OCI-LY3 (cell line): ENCODE measurements at regions not wholly inside any gene's neighbourhood (a gene's known extent, or its start where the extent isn't known, plus 50 kb on each side); places are given as distances from the start of the nearest gene placed in this dataset.

Experiments
- H2AFZ ChIP-seq: fragments of 200-600, 300-600 bp; shearing (Covaris generic); 2 replicates; pipeline ENCODE4 v1.6.0; 2014; ENCODE audit warnings: antibody characterized with exemption, low read depth, low read length
- H3K27ac ChIP-seq: fragments of 200-600, 300-600 bp; sonication (generic); 2 replicates; pipeline ENCODE4 v1.5.1; 2014; ENCODE audit warnings: mild to moderate bottlenecking, low read length, moderate library complexity, mixed read lengths
- H3K27me3 ChIP-seq: fragments of 200-600, 300-600 bp; sonication (generic); 2 replicates; pipeline ENCODE4 v1.6.1; 2014; ENCODE audit warnings: low read depth, low read length, mixed read lengths
- H3K36me3 ChIP-seq: fragments of 200-600, 300-600 bp; sonication (generic); replicated peaks from 2 replicates; pipeline ENCODE3; 2014; ENCODE audit warnings: low read depth, low read length, mixed read lengths
- H3K4me1 ChIP-seq: fragments of 300-600, 200-600 bp; sonication (generic); 2 replicates; pipeline ENCODE4 v1.6.1; 2014; ENCODE audit warnings: low read length, mixed read lengths
- H3K4me2 ChIP-seq: fragments of 200-600, 300-600 bp; sonication (generic); 2 replicates; pipeline ENCODE4 v1.6.1; 2014; ENCODE audit warnings: low read length, mixed read lengths
- H3K4me3 ChIP-seq: fragments of 300-600, 200-600 bp; sonication (generic); 2 replicates; pipeline ENCODE4 v1.5.1; 2014; ENCODE audit warnings: antibody characterized with exemption, mild to moderate bottlenecking, low read length, moderate library complexity
- H3K79me2 ChIP-seq: fragments of 300-600, 200-600 bp; shearing (Covaris generic); 2 replicates; pipeline ENCODE4 v1.6.1; 2014; ENCODE audit warnings: mild to moderate bottlenecking, low read length, mixed read lengths
- H3K9ac ChIP-seq: fragments of 300-600, 200-600 bp; shearing (Covaris generic); 2 replicates; pipeline ENCODE4 v1.6.0; 2014; ENCODE audit warnings: mild to moderate bottlenecking, low read length, moderate library complexity
- H3K9me3 ChIP-seq: fragments of 200-600, 300-600 bp; shearing (Covaris generic); 2 replicates; pipeline ENCODE4 v1.6.1; 2014; ENCODE audit warnings: low read length, mixed read lengths; ENCODE audit not compliant: insufficient read depth
- H4K20me1 ChIP-seq: fragments of 200-600, 300-600 bp; sonication (generic); 2 replicates; pipeline ENCODE4 v1.6.1; 2016; ENCODE audit warnings: low read length, mixed read lengths; ENCODE audit not compliant: insufficient read depth
- CTCF ChIP-seq: fragments of 200-600, 300-600 bp; sonication (generic); IDR thresholded peaks from 2 replicates; pipeline ENCODE4 v1.5.1; 2014; ENCODE audit warnings: antibody characterized with exemption, low read length, low read depth
- EZH2phosphoT487 ChIP-seq: fragments of 200-600 bp; shearing (Covaris generic); IDR thresholded peaks from 2 replicates; pipeline ENCODE4 v1.6.1; 2018; ENCODE audit warnings: antibody characterized with exemption, mixed run types, low read depth

GRCh38 chr13:40456979-40457553 is 209.4 kb downstream of the FOXO1 start:
- H3K9me3 ChIP-seq = no peaks in the 10 kb centered on the region
- no peak overlapping the region for H3K9ac ChIP-seq
- H3K27me3 ChIP-seq = no peaks in the 10 kb centered on the region
- TF ChIP-seq EZH2phosphoT487 = no peak
- TF ChIP-seq CTCF = no peak
- no peak overlapping the region for H3K4me3 ChIP-seq
- H3K27ac ChIP-seq = no peak overlapping the region
- H3K4me2 ChIP-seq = no peak overlapping the region
- H3K79me2 ChIP-seq = no peaks in the 10 kb centered on the region
- H3K36me3 ChIP-seq = no peaks in the 10 kb centered on the region
- H4K20me1 ChIP-seq = no peaks in the 10 kb centered on the region
- peaks cover 15% of the 10 kb centered on the region for H3K4me1 ChIP-seq
- H2AFZ ChIP-seq = no peak overlapping the region

- Histone ChIP-seq H3K4me3 (no peak overlapping the region), H2AFZ (no peak overlapping the region), H3K36me3 (no peaks in the 10 kb centered on the region), H4K20me1 (no peaks in the 10 kb centered on the region), H3K9me3 (no peaks in the 10 kb centered on the region), H3K79me2 (no peaks in the 10 kb centered on the region), H3K9ac (no peak overlapping the region), H3K27ac (no peak overlapping the region), H3K4me2 (no peak overlapping the region), H3K4me1 (peaks cover 9% of the 10 kb centered on the region; the same call in 1 of the 2 replicates), H3K27me3 (no peaks in the 10 kb centered on the region)
- TF ChIP-seq EZH2phosphoT487 = no peak
- no peak for TF ChIP-seq CTCF
These were observed 208.3 kb downstream of the FOXO1 start for GRCh38 chr13:40457929-40458719.

- H4K20me1 ChIP-seq = no peaks in the 10 kb centered on the region
- TF ChIP-seq EZH2phosphoT487 (no peak), CTCF (no peak)
- H3K4me2 ChIP-seq = no peak overlapping the region
- H3K9me3 ChIP-seq = no peaks in the 10 kb centered on the region
- no peak overlapping the region for H3K9ac ChIP-seq
- peaks cover 5% of the 10 kb centered on the region; the same call in 1 of the 2 replicates for H3K4me1 ChIP-seq
- H3K4me3 ChIP-seq = no peak overlapping the region
- H3K27me3 ChIP-seq = no peaks in the 10 kb centered on the region
- H2AFZ ChIP-seq = no peak overlapping the region
- no peaks in the 10 kb centered on the region for H3K36me3 ChIP-seq
- H3K79me2 ChIP-seq = no peaks in the 10 kb centered on the region
- H3K27ac ChIP-seq = no peak overlapping the region
These were observed 207.8 kb downstream of the FOXO1 start for GRCh38 chr13:40458720-40458990.

- H3K9ac ChIP-seq = no peak overlapping the region
- peaks cover 3% of the 10 kb centered on the region; the same call in 1 of the 2 replicates for H3K27me3 ChIP-seq
- no peaks in the 10 kb centered on the region for H3K9me3 ChIP-seq
- no peak overlapping the region for H2AFZ ChIP-seq
- H3K79me2 ChIP-seq = no peaks in the 10 kb centered on the region
- no peaks in the 10 kb centered on the region for H4K20me1 ChIP-seq
- peaks cover 5% of the 10 kb centered on the region; the same call in 1 of the 2 replicates for H3K4me1 ChIP-seq
- no peaks in the 10 kb centered on the region for H3K36me3 ChIP-seq
- no peak overlapping the region for H3K4me2 ChIP-seq
- H3K4me3 ChIP-seq = no peak overlapping the region
- no peak overlapping the region for H3K27ac ChIP-seq
- TF ChIP-seq EZH2phosphoT487 (no peak), CTCF (no peak)
These were observed 206.3 kb downstream of the FOXO1 start for GRCh38 chr13:40460116-40460515.
